Liver (tissue), 8 donors: ENCODE measurements at regions not wholly inside any gene's neighbourhood (a gene's known extent, or its start where the extent isn't known, plus 50 kb on each side); places are given as distances from the start of the nearest gene placed in this dataset.

ENCODE experiments used
- DNase-seq: peaks from one replicate; pipeline ENCODE4 v3.0.0-alpha.2; 2017; ENCODE audit warnings: low spot score
- H3K27ac ChIP-seq, 2 donors: one replicate each; pipeline ENCODE4 v1.7.0; 2013; ENCODE audit warnings: inconsistent platforms in 2 of 2, low read length in 2 of 2, control low read depth in 1 of 2, low read depth in 1 of 2, mild to moderate bottlenecking in 1 of 2
- H3K27me3 ChIP-seq, 4 donors: one replicate each; pipeline versions ENCODE4 v1.6.1 to v1.7.0; 2013; ENCODE audit warnings: low read length in 3 of 4, inconsistent platforms in 1 of 4, mild to moderate bottlenecking in 1 of 4, moderate library complexity in 1 of 4; ENCODE audit not compliant: control insufficient read depth in 4 of 4, insufficient read depth in 4 of 4
- H3K36me3 ChIP-seq, 4 donors: one replicate each; pipeline versions ENCODE4 v1.6.1 to v1.7.0; 2013; ENCODE audit warnings: low read length in 3 of 4, mild to moderate bottlenecking in 3 of 4, low read depth in 1 of 4, moderate library complexity in 1 of 4; ENCODE audit not compliant: control insufficient read depth in 4 of 4, insufficient read depth in 3 of 4
- H3K4me1 ChIP-seq, 4 donors: one replicate each; pipeline versions ENCODE4 v1.6.1 to v1.7.0; 2013; ENCODE audit warnings: low read length in 3 of 4, mild to moderate bottlenecking in 3 of 4, moderate library complexity in 1 of 4; ENCODE audit not compliant: control insufficient read depth in 4 of 4, insufficient read depth in 4 of 4
- H3K4me3 ChIP-seq, 3 donors: one replicate each; pipeline versions ENCODE4 v1.6.1 to v1.7.0; 2013; ENCODE audit warnings: low read length in 3 of 3, control low read depth in 1 of 3, low read depth in 1 of 3, mild to moderate bottlenecking in 1 of 3
- H3K9ac ChIP-seq, 2 donors: one replicate each; pipeline ENCODE4 v1.7.0; 2013; ENCODE audit warnings: low read length in 2 of 2, mild to moderate bottlenecking in 2 of 2, moderate library complexity in 2 of 2, control low read depth in 1 of 2, low read depth in 1 of 2
- H3K9me3 ChIP-seq, 4 donors: one replicate each; pipeline versions ENCODE4 v1.6.1 to v1.7.0; 2013; ENCODE audit warnings: low read length in 3 of 4; ENCODE audit not compliant: control insufficient read depth in 4 of 4
- ATF3 ChIP-seq: IDR thresholded peaks from 2 replicates; pipeline ENCODE4 v1.6.1; 2016; ENCODE audit warnings: antibody characterized with exemption
- CTCF ChIP-seq: fragments of 150-350 bp; IDR thresholded peaks from 2 replicates; pipeline ENCODE4 v1.5.1; 2017; ENCODE audit warnings: improper control_type of control experiment, low read depth, low read length; ENCODE audit not compliant: missing input control
- EGR1 ChIP-seq, 2 donors: IDR thresholded peaks; 2 replicates each; pipeline ENCODE4 v1.6.1; 2016 to 2018; ENCODE audit warnings: antibody characterized with exemption in 2 of 2, low read depth in 2 of 2
- FOXA1 ChIP-seq: IDR thresholded peaks from 2 replicates; pipeline ENCODE4 v1.6.1; 2016; ENCODE audit warnings: antibody characterized with exemption
- FOXA2 ChIP-seq: IDR thresholded peaks from 2 replicates; pipeline ENCODE4 v1.6.1; 2016; ENCODE audit warnings: antibody characterized with exemption
- GABPA ChIP-seq, 2 donors: IDR thresholded peaks in 1 of 2; conservative IDR thresholded peaks in 1 of 2; 2 replicates each; pipeline ENCODE4 v1.6.1; 2016; ENCODE audit warnings: antibody characterized with exemption in 2 of 2, mild to moderate bottlenecking in 1 of 2, moderate library complexity in 1 of 2
- HNF4A ChIP-seq, 2 donors: conservative IDR thresholded peaks; 2 replicates each; pipeline ENCODE4 v1.6.1; 2016; ENCODE audit warnings: antibody characterized with exemption in 2 of 2, mild to moderate bottlenecking in 2 of 2
- HNF4G ChIP-seq: IDR thresholded peaks from 2 replicates; pipeline ENCODE4 v1.6.1; 2016; ENCODE audit warnings: antibody characterized with exemption
- JUND ChIP-seq, 2 donors: IDR thresholded peaks; 2 replicates each; pipeline ENCODE4 v1.6.1; 2016; ENCODE audit warnings: antibody characterized with exemption in 2 of 2
- MAX ChIP-seq: IDR thresholded peaks from 2 replicates; pipeline ENCODE4 v1.6.1; 2016; ENCODE audit warnings: antibody characterized with exemption
- NR2F2 ChIP-seq: IDR thresholded peaks from 2 replicates; pipeline ENCODE4 v1.6.1; 2016; ENCODE audit warnings: antibody characterized with exemption
- RAD21 ChIP-seq, 2 donors: IDR thresholded peaks; 2 replicates each; pipeline ENCODE4 v1.6.1; 2016; ENCODE audit warnings: antibody characterized with exemption in 2 of 2, mild to moderate bottlenecking in 2 of 2
- REST ChIP-seq: IDR thresholded peaks from 2 replicates; pipeline ENCODE4 v1.6.1; 2016; ENCODE audit warnings: antibody characterized with exemption, mild to moderate bottlenecking
- RXRA ChIP-seq, 2 donors: IDR thresholded peaks; 2 replicates each; pipeline ENCODE4 v1.6.1; 2017 to 2018; ENCODE audit warnings: antibody characterized with exemption in 2 of 2, mild to moderate bottlenecking in 1 of 2
- SP1 ChIP-seq: IDR thresholded peaks from 2 replicates; pipeline ENCODE4 v1.6.1; 2018; ENCODE audit warnings: antibody characterized with exemption, mild to moderate bottlenecking
- TAF1 ChIP-seq: conservative IDR thresholded peaks from 2 replicates; pipeline ENCODE4 v1.6.1; 2016; ENCODE audit warnings: antibody characterized with exemption, mild to moderate bottlenecking
- YY1 ChIP-seq: IDR thresholded peaks from 2 replicates; pipeline ENCODE4 v1.6.1; 2016; ENCODE audit warnings: antibody characterized with exemption, mild to moderate bottlenecking
- ZBTB33 ChIP-seq: IDR thresholded peaks from 2 replicates; pipeline ENCODE4 v1.6.1; 2016; ENCODE audit warnings: antibody characterized with exemption
- WGBS: extraction: QIAGEN DNeasy Blood & Tissue Kit; methylation state at CpG from one replicate; pipeline ENCODE4 v1.1.7; 2013; 5-methylcytosine and 5-hydroxymethylcytosine counted together
- donor health status: healthy.
- donor health status: healthy.
- donor health status: healthy.
- donor health status: healthy.
- donor health status: healthy.

GRCh38 chr6:11902527-11902926 is 109.6 kb upstream of the HIVEP1 start:
- Histone ChIP-seq H3K36me3 (no peaks in the 10 kb centered on the region), H3K27me3 (no peaks in the 10 kb centered on the region), H3K4me3 (no peak overlapping the region), H3K9ac (no peak overlapping the region), H3K9me3 (no peaks in the 10 kb centered on the region), H3K4me1 (no peaks in the 10 kb centered on the region), H3K27ac (no peak overlapping the region)
- 96% methylated on average over 2 of the region's 2 CpGs for WGBS
- DNase-seq, result no peak
- TF ChIP-seq MAX (no peak), ATF3 (no peak), CTCF (no peak), RAD21 (IDR thresholded peaks at IDR 0.05) (no peak), RXRA (IDR thresholded peaks at IDR 0.05) (no peak), EGR1 (IDR thresholded peaks at IDR 0.05; ENCODE audit: low read depth in 2 of 2) (no peak), FOXA2 (no peak), SP1 (no peak), NR2F2 (no peak), REST (no peak), HNF4G (no peak), YY1 (no peak), HNF4A (conservative IDR thresholded peaks at IDR 0.05) (no peak), TAF1 (no peak), FOXA1 (no peak), GABPA (IDR thresholded peaks at IDR 0.05 in 1 of 2, conservative IDR thresholded peaks at IDR 0.05 in 1 of 2) (no peak), ZBTB33 (no peak), JUND (IDR thresholded peaks at IDR 0.05) (no peak)
